Mucosa of descending colon (tissue), 3 donors: ENCODE measurements at regions not wholly inside any gene's neighbourhood (a gene's known extent, or its start where the extent isn't known, plus 50 kb on each side); places are given as distances from the start of the nearest gene placed in this dataset.

Experiments used
- ATAC-seq: fragments of 200-7000 bp; cut with Tn5 transposase; one replicate; pipeline ENCODE4 v1.9.1; 2020; ENCODE audit warnings: mild to moderate bottlenecking, moderate library complexity
- DNase-seq, 3 donors: peaks; one replicate each; pipeline ENCODE4 v3.0.0-alpha.2; 2020
- H3K36me3 ChIP-seq: fragments of 200-600 bp; one replicate; pipeline ENCODE4 v1.8.0; 2021; ENCODE audit warnings: low read depth, mild to moderate bottlenecking
- H3K4me1 ChIP-seq: fragments of 200-600 bp; one replicate; pipeline ENCODE4 v1.8.0; 2021; ENCODE audit warnings: low read depth, mild to moderate bottlenecking
- H3K4me3 ChIP-seq: fragments of 200-600 bp; one replicate; pipeline ENCODE4 v1.8.0; 2021; ENCODE audit warnings: mild to moderate bottlenecking
- H3K9me3 ChIP-seq: fragments of 200-600 bp; one replicate; pipeline ENCODE4 v1.8.0; 2021; ENCODE audit warnings: mild to moderate bottlenecking
- intact Hi-C, 2 donors: fragments of 100-400 bp; cut with DNase I in 1 of 2; cut with micrococcal nuclease in 1 of 2; formaldehyde crosslinking; loops; one replicate each; pipeline versions ENCODE4 v1.11.0 to v1.11.1; 2022; cut with DNase I, micrococcal nuclease
- TF ChIP-seq, protein P1 (sequence below): fragments of 200-600 bp; IDR thresholded peaks from one replicate; pipeline ENCODE4 v1.8.0; 2022; ENCODE audit warnings: antibody characterized with exemption, mild to moderate bottlenecking
- donor health status: DM: no; HTN: no; CAD: no; lungs with moderate emphysema.
- donor health status: DM: no; HTN: no; CAD: no.
- donor health status: DM: no; HTN: yes; CAD: no.

DNA sequence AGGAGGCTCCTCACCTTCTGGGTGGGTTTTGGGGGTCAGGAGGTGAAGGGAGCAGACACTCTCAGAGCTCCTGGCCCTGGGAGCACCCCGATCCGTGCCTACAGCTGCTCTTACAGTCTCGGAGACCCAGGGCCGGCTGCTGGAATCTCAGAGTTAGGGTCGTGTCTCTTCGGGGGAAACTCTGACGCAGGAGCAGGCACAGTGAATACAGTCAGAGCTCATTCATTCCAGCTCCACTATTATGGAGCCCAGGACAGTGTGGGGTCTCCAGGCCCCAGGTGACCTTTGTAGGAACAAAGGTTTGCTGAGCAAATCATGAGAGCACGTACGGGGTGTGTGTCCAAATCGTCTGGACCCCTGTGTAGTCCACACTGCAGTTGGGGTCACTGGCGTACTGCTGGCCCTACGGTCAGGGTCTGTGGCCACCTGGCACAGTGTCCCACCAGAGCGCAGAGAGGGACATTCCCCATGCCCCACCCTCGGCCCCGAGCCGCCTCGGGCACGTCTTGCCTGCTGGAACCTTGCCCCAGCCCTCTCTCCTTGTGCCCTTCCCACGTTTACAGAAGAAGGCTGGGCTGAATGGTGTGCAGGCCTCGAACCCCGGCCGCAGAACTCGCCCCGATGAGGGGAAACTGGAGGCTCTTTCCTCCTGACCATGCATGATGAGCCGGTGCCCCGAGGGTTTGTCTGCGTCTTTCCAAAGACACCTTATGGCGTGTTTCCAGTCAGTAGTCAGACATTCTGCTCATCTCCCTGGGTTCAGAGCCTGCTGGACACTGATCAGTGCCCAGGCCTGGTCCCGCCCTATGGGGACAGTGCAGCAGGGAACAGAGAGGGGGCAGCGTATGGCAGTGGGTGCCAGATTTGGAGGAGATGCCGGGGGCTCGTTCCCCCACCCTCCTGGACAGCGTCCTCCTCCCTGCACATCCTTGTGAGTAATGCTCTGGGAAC is 1166.6 kb downstream of the BRD1 start:
- no peaks in the 10 kb centered on the region for H3K4me1 ChIP-seq
- no peaks in the 10 kb centered on the region for H3K36me3 ChIP-seq
- no peak for DNase-seq
- peaks cover 11% of the 10 kb centered on the region for H3K9me3 ChIP-seq
- intact Hi-C loops = no loop called here
- no peak overlapping the region for H3K4me3 ChIP-seq
- TF ChIP-seq, protein P1, sequence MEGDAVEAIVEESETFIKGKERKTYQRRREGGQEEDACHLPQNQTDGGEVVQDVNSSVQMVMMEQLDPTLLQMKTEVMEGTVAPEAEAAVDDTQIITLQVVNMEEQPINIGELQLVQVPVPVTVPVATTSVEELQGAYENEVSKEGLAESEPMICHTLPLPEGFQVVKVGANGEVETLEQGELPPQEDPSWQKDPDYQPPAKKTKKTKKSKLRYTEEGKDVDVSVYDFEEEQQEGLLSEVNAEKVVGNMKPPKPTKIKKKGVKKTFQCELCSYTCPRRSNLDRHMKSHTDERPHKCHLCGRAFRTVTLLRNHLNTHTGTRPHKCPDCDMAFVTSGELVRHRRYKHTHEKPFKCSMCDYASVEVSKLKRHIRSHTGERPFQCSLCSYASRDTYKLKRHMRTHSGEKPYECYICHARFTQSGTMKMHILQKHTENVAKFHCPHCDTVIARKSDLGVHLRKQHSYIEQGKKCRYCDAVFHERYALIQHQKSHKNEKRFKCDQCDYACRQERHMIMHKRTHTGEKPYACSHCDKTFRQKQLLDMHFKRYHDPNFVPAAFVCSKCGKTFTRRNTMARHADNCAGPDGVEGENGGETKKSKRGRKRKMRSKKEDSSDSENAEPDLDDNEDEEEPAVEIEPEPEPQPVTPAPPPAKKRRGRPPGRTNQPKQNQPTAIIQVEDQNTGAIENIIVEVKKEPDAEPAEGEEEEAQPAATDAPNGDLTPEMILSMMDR = no peak
- ATAC-seq = no peak

DNA sequence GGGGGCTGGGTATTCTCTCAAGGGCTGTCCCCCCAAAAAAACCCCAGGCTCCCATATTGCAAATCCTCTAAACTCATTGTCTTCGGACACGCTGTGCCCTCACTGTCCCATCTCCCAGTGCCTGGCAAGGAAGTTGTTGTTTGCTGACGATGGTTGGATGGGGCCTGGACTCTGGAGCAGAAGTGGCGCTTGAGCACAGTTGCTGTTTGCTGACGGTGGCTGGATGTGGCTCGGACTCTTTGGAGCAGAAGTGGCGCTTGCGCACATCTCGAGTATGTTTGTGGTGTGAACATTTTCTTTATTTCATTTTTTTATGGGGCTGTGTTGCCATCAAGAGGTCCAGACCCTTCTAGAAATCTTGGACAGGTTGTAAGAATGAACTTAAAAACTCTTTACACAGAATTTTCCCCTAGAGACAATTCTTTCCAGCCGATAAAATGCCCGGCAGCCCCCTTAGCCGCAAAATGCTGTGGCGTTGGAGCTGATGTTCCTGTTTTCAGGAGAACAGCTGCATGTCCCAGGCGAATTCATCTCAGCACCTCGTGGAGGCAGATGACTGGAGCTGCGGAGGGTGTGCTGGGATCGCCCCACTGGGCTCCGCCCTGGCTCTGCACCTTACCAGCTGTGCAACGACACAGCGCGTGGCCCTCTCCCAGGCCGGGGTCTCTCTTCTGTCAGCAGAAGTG is 1167.4 kb downstream of the BRD1 start:
- intact Hi-C loops = no loop called here
- H3K4me3 ChIP-seq = no peak overlapping the region
- H3K4me1 ChIP-seq = no peaks in the 10 kb centered on the region
- peaks cover 11% of the 10 kb centered on the region for H3K9me3 ChIP-seq
- TF ChIP-seq, protein P1 = no peak
- H3K36me3 ChIP-seq = no peaks in the 10 kb centered on the region
- ATAC-seq (no peak), DNase-seq (no peak)

DNA sequence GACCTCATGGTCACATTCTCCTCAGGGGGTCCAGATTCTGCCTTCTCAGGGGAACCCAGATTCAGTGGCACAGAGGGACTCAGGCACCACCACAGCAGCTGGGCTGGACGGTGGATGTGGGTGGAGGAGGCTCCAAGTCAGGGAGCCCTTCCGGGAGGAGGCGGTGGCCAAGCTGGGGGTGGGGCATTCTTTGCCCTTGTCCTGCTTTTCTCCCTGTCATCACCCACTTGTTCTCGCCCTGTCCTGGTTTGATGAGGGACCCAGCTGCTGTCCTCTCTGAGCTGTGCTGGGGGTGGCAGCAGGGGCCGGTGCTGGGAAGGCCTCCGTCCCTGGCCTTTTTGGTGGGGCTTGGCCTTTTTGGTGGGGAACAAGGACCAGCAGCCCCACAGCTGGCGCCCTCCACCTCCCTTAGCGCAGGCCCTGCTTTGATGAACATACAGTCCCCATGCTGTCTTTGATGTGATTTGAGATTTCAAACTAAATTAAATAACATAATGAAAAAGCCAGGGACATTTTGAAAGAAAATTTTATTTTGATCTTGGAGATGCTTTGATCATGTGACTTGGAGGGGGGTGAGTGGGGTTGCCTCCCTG is 1168.2 kb downstream of the BRD1 start:
- Histone ChIP-seq H3K9me3 (peaks cover 11% of the 10 kb centered on the region), H3K4me1 (no peaks in the 10 kb centered on the region), H3K4me3 (no peak overlapping the region), H3K36me3 (no peaks in the 10 kb centered on the region)
- TF ChIP-seq, protein P1 = no peak
- intact Hi-C loops = no loop called here
- ATAC-seq (no peak), DNase-seq (no peak)

DNA sequence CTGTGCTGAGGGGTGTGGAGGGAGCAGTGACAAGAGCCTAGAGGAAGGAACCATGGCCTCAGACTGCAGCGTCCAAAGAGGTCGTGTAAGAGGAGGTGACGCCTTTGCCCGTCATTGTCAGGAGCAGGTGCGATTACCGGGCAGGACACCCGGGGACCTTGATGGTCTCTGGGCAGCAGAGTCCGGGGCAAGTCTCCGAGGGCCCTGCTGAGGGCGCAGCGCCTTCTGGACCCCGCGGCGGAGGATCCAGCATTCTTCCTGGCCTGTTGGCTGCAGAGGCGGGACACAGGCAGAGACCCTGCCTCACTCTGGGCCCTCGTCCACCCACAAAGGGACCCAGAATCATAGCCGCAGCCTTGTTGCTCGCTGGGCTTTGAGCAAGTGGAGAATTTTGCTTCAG is 1168.8 kb downstream of the BRD1 start:
- intact Hi-C loops = no loop called here
- Histone ChIP-seq H3K4me3 (no peak overlapping the region), H3K9me3 (peaks cover 9% of the 10 kb centered on the region), H3K36me3 (no peaks in the 10 kb centered on the region), H3K4me1 (no peaks in the 10 kb centered on the region)
- DNase-seq (no peak), ATAC-seq (no peak)
- TF ChIP-seq, protein P1 = no peak

DNA sequence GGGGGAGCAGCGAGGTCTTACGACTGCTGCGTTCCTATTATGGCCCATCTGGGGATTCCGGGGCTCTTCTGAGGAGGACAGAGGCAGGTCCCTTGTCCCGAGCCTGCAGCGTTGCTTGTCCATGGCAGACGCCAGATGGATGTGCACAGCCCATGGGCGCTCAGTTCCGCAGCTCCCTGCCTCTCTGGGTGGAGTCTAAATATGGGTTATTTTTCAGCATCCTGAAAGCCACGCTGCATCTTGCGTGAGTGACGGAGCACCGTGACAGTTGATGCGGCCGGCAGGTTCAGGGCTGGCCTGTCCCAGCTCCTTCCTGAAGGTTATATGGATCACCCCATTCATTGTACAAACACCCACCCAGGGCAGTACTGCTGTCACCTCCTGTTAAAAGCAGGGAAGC is 1169.4 kb downstream of the BRD1 start:
- TF ChIP-seq, protein P1 = no peak

More for the DNA sequence above, 1169.4 kb downstream of the BRD1 start:
- no peaks in the 10 kb centered on the region for H3K36me3 ChIP-seq
- no peak for ATAC-seq
- H3K4me3 ChIP-seq = no peak overlapping the region
- no peaks in the 10 kb centered on the region for H3K4me1 ChIP-seq
- intact Hi-C loops = no loop called here
- H3K9me3 ChIP-seq = peaks cover 3% of the 10 kb centered on the region
- DNase-seq = no peak
